ENCODE measurements at regions not wholly inside any gene's neighbourhood (a gene's known extent, or its start where the extent isn't known, plus 50 kb on each side); places are given as distances from the start of the nearest gene placed in this dataset.
"Not testable (repeated sequence)": the region's sequence is repeated elsewhere in the genome, so short reads cannot be mapped to it uniquely, and the experiment has no call there.

- no peak overlapping the region for H3K4me3 ChIP-seq (ENCODE audit: low read depth in 1 of 2, low read length in 1 of 2)
- H3K9me3 ChIP-seq: no peaks in the 10 kb centered on the region
- H3K27me3 ChIP-seq: no peaks in the 10 kb centered on the region
- H3K4me1 ChIP-seq (ENCODE audit: control insufficient read depth in 1 of 2, insufficient read depth in 1 of 2, low read depth in 1 of 2, low read length in 1 of 2): no peaks in the 10 kb centered on the region
- no peak overlapping the region for H3K27ac ChIP-seq
- TF ChIP-seq, protein P1, sequence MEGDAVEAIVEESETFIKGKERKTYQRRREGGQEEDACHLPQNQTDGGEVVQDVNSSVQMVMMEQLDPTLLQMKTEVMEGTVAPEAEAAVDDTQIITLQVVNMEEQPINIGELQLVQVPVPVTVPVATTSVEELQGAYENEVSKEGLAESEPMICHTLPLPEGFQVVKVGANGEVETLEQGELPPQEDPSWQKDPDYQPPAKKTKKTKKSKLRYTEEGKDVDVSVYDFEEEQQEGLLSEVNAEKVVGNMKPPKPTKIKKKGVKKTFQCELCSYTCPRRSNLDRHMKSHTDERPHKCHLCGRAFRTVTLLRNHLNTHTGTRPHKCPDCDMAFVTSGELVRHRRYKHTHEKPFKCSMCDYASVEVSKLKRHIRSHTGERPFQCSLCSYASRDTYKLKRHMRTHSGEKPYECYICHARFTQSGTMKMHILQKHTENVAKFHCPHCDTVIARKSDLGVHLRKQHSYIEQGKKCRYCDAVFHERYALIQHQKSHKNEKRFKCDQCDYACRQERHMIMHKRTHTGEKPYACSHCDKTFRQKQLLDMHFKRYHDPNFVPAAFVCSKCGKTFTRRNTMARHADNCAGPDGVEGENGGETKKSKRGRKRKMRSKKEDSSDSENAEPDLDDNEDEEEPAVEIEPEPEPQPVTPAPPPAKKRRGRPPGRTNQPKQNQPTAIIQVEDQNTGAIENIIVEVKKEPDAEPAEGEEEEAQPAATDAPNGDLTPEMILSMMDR (IDR thresholded peaks at IDR 0.05): no peak
- H3K36me3 ChIP-seq: no peaks in the 10 kb centered on the region
Measured at GRCh38 chr18:76602191-76602590, 107.1 kb upstream of the ZNF516 start.

- H3K4me1 ChIP-seq (ENCODE audit: control insufficient read depth in 1 of 2, insufficient read depth in 1 of 2, low read depth in 1 of 2, low read length in 1 of 2); H3K9me3 ChIP-seq; H3K27ac ChIP-seq; H3K36me3 ChIP-seq; H3K4me3 ChIP-seq (ENCODE audit: low read depth in 1 of 2, low read length in 1 of 2); H3K27me3 ChIP-seq: not testable (repeated sequence)
Measured at GRCh38 chr18:76600076-76600475, 105.0 kb upstream of the ZNF516 start.

DNA sequence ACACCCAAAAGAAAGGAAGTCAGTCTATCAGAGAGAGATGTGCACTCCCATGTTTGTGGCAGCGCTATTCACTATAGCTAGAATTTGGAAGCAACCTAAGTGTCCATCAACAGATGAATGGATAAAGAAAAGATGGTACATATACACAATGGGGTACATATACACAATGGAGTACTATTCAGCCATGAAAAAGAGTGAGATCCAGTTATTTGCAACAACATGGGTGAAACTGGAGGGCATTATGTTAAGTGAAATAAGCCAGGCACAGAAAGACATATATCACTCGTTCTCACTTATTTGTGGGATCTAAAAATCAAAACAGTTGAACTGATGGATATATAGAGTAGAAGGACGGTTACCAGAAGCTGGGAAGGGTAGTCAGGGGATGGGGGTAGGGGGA, 99.9 kb upstream of the ZNF516 start:
- Histone ChIP-seq H3K27ac (peak overlapping the region; percentile 81), H3K36me3 (no peaks in the 10 kb centered on the region), H3K27me3 (no peaks in the 10 kb centered on the region), H3K4me1 (ENCODE audit: control insufficient read depth in 1 of 2, insufficient read depth in 1 of 2, low read depth in 1 of 2, low read length in 1 of 2) (peaks cover 34 to 35% of the 10 kb centered on the region in 2 experiments), H3K4me3 (ENCODE audit: low read depth in 1 of 2, low read length in 1 of 2) (no peak overlapping the region), H3K9me3 (no peaks in the 10 kb centered on the region)
- TF ChIP-seq, protein P1 (IDR thresholded peaks at IDR 0.05): no peak

DNA sequence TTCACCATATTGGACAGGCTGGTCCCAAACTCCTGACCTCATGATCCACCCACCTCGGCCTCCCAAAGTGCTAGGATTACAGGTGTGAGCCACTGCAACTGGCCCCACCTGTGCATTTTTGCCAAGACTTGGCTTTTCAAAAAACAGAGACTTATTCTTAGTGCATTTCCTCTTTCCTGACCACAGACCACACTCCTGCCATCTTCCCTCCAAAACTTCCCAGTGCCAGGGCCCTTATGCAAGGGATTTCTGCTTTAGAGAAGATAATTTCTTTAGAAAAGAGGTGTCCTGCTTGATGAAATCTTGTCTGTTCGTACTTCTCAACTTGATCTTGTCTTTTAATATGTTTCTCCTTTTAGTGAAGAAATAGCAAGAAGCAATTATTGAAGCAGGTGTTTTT, 98.8 kb upstream of the ZNF516 start:
- Histone ChIP-seq H3K4me1 (ENCODE audit: control insufficient read depth in 1 of 2, insufficient read depth in 1 of 2, low read depth in 1 of 2, low read length in 1 of 2) (peaks cover 45 to 46% of the 10 kb centered on the region in 2 experiments), H3K36me3 (no peaks in the 10 kb centered on the region), H3K9me3 (no peaks in the 10 kb centered on the region), H3K4me3 (ENCODE audit: low read depth in 1 of 2, low read length in 1 of 2) (peak overlapping the region in 1 of 2 experiments; percentile 12), H3K27me3 (no peaks in the 10 kb centered on the region), H3K27ac (peak overlapping the region; percentile 81)
- TF ChIP-seq, protein P1 (IDR thresholded peaks at IDR 0.05): no peak

DNA sequence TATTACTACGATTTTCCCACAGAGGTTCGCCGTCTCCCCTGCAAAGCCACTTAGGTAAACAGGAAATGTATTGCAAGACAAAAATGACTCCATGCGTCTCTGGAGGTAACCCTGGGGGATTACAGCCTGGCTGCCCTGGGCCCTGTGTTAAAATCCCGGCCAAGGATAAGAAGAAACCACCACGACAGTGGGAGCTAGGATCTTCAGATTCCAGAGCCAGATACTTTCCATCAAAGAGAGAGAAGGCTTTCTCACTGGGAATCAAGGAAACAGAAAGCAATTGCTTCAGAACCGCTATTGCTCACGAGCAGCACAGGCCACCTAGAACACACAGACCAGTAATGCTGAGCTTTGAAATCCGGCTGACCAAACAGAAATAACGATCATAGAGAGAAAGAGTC, 97.9 kb upstream of the ZNF516 start:
- no peaks in the 10 kb centered on the region for H3K36me3 ChIP-seq
- H3K9me3 ChIP-seq: no peaks in the 10 kb centered on the region
- peak overlapping the region; percentile 12 to 46 for H3K4me3 ChIP-seq (ENCODE audit: low read depth in 1 of 2, low read length in 1 of 2)
- H3K27ac ChIP-seq: peak overlapping the region; percentile 81
- TF ChIP-seq, protein P1 (IDR thresholded peaks at IDR 0.05): peak; percentile 24
- peaks cover 52 to 54% of the 10 kb centered on the region in 2 experiments for H3K4me1 ChIP-seq (ENCODE audit: control insufficient read depth in 1 of 2, insufficient read depth in 1 of 2, low read depth in 1 of 2, low read length in 1 of 2)
- H3K27me3 ChIP-seq: no peaks in the 10 kb centered on the region

DNA sequence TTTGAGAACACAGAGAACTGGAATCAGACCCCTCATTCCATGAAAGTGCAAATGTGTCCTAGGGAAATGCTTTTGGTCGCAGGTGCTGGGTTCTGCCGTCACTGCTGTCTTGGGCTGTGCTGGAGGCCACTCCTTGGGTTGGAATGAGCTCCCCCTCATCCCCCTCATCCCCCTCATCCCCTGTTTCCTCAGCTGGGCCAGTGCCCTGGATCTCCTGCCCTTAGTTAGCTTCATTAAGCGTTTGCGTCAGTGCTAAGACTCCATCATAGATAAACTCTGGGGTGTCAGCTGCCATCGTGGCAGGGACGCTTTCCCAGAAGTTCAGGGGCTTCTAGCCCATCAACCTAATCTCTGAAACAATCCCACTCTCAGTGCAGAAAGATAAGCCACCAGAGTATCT, 97.1 kb upstream of the ZNF516 start:
- Histone ChIP-seq H3K9me3 (no peaks in the 10 kb centered on the region), H3K4me1 (ENCODE audit: control insufficient read depth in 1 of 2, insufficient read depth in 1 of 2, low read depth in 1 of 2, low read length in 1 of 2) (peaks cover 52 to 55% of the 10 kb centered on the region in 2 experiments), H3K27ac (peak overlapping the region; percentile 52), H3K27me3 (no peaks in the 10 kb centered on the region), H3K36me3 (no peaks in the 10 kb centered on the region), H3K4me3 (ENCODE audit: low read depth in 1 of 2, low read length in 1 of 2) (no peak overlapping the region)
- TF ChIP-seq, protein P1 (IDR thresholded peaks at IDR 0.05): no peak
